ENCODE measurements at regions not wholly inside any gene's neighbourhood (a gene's known extent, or its start where the extent isn't known, plus 50 kb on each side); places are given as distances from the start of the nearest gene placed in this dataset.
"Not testable (repeated sequence)": the region's sequence is repeated elsewhere in the genome, so short reads cannot be mapped to it uniquely, and the experiment has no call there.

GRCh38 chr4:38382520-38382919 lies 281.5 kb upstream of the KLF3 start:
- DNase-seq (ENCODE audit: low read depth in 2 of 2): no peak

GRCh38 chr4:38383646-38384121 lies 280.3 kb upstream of the KLF3 start:
- DNase-seq (ENCODE audit: low read depth in 2 of 2): no peak

- no peak for DNase-seq (ENCODE audit: low read depth in 2 of 2)
Observed at GRCh38 chr4:38385093-38386004, 278.6 kb upstream of the KLF3 start.

DNA sequence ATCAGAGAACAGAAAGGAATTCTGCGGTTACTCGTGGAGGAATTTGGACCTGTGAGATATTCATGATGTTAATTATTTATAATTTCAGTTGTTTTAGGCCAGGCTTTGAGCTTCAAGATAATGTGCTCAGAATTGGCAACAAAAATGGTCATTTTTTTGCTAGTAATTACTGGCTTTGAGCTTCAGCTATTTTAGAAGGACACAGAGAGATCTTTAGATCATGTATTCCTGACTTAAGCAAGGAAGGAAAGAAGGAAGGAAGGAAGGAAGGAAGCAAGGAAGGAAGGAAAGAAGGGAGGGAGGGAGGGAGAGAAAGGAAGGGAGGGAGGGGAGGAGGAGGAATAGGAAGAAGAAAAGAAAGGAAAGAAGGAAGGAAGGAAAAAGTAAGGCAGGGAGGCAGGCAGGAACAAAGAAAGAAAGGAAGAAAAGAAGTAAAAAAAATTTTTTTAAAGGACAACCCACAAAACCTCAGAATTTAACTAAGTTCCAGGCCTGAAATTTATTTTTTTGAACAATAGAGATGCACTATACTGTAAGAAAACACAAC lies 277.9 kb upstream of the KLF3 start:
- DNase-seq (ENCODE audit: low read depth in 2 of 2): no peak

- DNase-seq (ENCODE audit: low read depth in 2 of 2): no peak
Observed at GRCh38 chr4:38386654-38387188, 277.3 kb upstream of the KLF3 start.

GRCh38 chr4:38387348-38387747 lies 276.7 kb upstream of the KLF3 start:
- DNase-seq (ENCODE audit: low read depth in 2 of 2): no peak

DNA sequence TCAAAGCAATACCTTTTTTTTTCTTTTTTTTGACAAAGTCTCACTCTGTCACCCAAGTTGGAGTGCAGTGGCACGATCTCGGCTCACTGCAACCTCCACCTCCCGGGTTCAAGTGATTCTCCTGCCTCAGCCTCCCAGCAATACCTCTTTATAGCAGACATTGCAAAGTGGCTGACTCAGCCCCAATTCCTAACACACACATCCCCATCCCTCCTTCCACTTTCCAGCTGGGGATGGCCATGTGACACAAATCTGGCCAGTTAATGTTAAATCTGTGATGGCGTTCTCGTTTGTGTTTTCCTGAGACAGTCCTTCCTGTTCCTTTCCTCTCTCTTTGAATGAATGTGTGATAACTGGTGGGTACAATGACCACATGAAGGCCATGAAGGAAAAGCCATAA lies 276.2 kb upstream of the KLF3 start:
- DNase-seq (ENCODE audit: low read depth in 2 of 2): no peak

GRCh38 chr4:38388907-38389306 lies 275.1 kb upstream of the KLF3 start:
- DNase-seq (ENCODE audit: low read depth in 2 of 2): not testable (repeated sequence)

GRCh38 chr4:38390969-38391545 lies 272.9 kb upstream of the KLF3 start:
- DNase-seq (ENCODE audit: low read depth in 2 of 2): no peak

- DNase-seq (ENCODE audit: low read depth in 2 of 2): no peak
Observed at GRCh38 chr4:38392223-38392855, 271.7 kb upstream of the KLF3 start.

DNA sequence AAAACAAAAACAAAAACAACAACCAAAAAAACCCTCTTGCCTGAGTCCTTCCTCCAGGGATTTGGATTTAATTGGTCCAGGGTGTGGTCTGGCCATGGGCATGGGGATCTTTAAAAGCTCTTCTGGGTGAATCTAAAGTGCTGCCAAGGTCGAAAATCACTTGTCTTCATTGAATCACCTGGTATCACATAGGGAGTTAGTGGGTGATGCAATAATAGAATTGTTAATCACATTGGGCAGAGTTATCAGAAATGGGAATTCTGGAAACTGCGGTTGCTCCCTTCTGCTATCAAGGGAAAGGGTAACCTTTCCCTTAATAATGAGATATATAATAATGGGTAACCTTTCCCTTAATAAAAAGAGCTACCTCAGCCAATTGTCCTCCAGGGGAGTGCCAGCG lies 267.9 kb upstream of the KLF3 start:
- no peak for DNase-seq (ENCODE audit: low read depth in 2 of 2)

DNA sequence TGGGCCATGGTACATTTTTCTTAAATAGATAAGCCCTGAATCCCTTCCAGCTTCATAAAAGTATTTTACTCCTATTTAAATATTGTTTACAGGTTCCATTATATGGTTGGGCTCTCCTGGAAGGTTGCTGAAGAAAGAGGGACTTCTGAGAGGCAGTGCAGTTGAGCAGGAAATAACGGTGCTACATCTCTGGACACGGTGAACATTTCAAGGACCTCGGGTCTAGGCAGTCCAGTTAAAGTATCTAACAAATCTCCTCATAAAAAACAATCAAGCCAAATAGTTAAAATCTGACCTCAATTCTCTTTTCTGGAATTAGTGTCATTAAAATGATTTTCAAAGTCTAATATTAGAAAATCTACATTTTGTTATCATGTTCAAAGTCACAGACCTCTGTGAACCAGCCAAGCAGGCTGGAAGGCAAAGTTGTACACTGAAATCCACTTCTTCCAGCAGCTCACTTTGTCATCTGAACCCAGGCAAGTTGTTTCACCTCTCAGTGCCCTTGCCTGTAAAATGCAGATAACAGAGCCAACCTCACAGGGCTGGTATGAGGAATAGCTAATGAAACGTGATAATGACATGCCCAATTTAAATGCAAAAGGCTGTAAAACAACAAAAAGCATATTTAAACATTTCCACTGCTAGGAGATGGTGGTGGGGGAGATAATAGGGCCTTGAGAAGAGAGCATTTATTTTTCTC lies 267.0 kb upstream of the KLF3 start:
- DNase-seq (ENCODE audit: low read depth in 2 of 2): no peak

DNA sequence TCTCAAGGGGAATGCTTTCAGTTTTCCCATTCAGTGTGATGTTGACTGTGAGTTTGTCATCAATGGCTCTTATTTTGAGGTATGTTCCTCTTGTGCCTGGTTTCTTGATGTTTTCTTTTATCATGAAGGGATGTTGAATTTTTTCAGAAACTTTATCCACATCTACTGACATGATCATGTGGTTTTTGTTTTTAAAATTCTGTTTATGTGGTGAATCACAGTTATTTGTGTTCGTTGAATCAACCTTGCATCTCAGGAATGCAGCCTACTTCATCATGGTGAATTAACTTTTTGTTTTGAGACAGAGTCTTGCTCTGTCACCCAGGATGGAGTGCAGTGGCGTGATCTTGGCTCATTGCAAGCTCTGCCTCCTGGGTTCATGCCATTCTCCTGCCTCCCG lies 263.1 kb upstream of the KLF3 start:
- DNase-seq (ENCODE audit: low read depth in 2 of 2): no peak

DNA sequence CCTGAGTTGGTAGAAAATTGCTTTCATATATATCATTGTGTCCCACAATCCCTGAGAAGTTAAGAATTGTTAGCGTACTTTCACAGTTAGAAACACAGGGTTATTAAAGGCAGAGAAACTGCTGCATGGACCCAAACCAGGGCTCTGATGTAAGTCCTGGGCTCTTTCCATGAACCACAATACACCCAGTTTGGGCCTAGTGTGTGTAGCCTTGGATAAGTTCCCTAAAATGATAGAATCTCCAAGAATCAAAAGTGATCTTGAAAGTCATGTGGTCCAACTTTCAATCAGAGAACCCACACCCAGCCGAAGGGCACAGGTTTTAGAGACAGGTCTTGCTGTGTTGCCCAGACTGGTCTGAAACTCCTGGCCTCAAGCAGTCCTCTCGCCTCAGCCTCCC lies 257.8 kb upstream of the KLF3 start:
- DNase-seq (ENCODE audit: low read depth in 2 of 2): no peak

DNA sequence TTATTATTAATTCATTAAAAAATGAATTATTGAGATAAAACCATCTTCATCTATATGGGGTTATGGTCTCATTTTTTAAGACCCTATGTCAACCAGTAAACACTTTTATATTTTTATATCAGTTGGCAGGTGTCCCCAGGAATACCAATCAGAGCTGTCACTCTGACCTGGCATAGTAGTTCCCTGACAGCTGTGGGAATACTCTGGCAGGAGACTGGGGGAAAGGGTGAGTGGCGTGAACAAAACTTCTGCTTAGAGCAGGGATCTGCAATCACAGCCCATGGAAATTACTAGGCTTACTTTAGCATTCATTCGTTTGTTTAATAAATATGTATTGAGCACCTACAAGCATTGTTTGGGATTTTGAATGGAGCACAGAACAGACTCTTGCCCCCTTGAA lies 254.1 kb upstream of the KLF3 start:
- DNase-seq (ENCODE audit: low read depth in 2 of 2): no peak

DNA sequence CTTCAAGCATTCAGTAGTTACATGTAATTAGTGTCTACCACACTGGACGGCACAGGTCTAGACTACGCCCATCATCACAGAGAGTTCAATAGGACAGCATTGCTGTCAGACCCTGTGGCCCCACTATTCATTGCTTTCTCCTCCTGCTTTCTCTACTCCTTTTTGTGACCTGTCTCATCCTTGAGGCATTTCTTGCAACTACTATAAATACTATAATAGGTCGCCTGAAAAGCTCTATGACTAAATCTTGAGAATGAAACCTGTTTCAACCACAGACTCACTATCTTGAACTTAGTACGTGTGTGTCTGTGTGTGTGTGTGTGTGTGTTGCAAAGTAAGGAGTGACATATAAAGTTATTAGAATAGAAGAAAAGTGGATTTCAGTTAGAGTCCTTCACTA lies 252.9 kb upstream of the KLF3 start:
- DNase-seq (ENCODE audit: low read depth in 2 of 2): no peak

DNA sequence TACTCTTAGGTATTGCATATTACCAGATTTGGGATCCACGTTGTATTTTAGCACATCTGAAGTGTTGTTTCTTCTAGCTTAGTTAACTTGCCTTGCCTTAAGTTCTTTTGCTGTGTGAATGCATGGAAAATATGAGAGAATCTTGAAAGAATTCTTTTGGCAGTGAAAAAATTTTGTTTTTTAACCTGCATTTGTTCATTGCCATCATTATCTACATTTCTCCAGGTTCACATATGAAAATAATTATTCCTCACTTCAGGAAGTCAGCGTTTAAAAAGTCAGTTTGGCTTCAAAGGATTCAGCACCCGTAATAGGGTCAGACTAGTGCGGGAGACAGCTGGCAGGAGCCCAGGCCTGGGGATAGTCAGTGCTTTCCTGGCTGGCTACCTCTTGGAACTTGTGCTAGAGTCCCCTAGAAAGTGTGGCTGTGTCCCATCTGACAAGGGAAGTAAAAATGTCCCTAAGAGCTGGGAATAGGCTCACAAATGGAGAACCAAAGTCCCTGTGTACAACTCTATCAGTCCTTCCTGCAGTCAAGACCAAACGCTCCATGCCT lies 251.9 kb upstream of the KLF3 start:
- no peak for DNase-seq (ENCODE audit: low read depth in 2 of 2)

DNA sequence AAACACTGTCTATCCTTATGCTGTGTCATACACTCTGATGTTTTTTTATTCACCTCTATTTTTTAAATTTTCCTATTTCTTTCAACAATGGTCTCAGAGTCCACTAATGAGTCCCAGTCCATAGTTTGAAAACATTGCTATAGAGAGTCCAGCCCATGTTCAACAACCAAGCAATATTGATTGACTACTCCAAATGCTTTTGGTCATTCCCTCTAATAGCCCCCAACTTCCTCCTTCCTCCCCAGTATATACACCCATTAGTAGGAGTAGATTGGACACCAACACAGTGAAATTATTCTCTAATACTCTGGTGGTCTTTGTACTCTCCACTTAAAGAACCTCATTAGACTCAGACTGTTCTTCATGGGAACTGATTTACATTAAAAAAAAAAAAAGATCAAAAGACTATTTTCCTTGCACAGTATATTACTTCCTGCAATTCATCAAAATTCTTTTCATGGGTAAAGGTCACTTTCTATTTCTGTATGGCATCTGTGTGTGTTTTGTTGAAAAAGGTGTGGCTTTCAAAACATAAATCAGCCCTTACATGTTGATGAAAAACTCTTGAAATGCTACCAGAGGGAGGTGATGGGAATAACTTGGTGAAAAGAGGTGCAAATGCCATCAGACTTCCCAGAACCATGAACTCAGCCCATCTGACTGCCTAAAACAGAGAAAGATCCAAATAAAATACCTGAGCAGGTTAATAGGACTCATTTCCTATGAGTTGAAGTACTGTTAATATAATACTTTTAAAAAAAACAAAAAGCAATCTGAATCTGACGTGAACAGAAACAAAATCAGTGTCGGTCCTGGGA lies 250.3 kb upstream of the KLF3 start:
- DNase-seq (ENCODE audit: low read depth in 2 of 2): no peak

GRCh38 chr4:38414410-38414809 lies 249.6 kb upstream of the KLF3 start:
- DNase-seq (ENCODE audit: low read depth in 2 of 2): no peak

GRCh38 chr4:38415682-38416081 lies 248.3 kb upstream of the KLF3 start:
- no peak for DNase-seq (ENCODE audit: low read depth in 2 of 2)

Measured in stimulated activated CD4-positive, alpha-beta T cell treated with anti-CD3 and anti-CD28 coated beads, Interleukin-4, amount 100 ng/mL, for 48 hours (primary cell).